ENCODE measurements at regions not wholly inside any gene's neighbourhood (a gene's known extent, or its start where the extent isn't known, plus 50 kb on each side); places are given as distances from the start of the nearest gene placed in this dataset.

- no peak for DNase-seq
These were observed 1257.6 kb downstream of the SLC16A7 start for GRCh38 chr12:60853407-60853806.

GRCh38 chr12:60863421-60863820 is 1267.6 kb downstream of the SLC16A7 start:
- no peak for DNase-seq

GRCh38 chr12:60872219-60872618 is 1276.4 kb downstream of the SLC16A7 start:
- no peak for DNase-seq

GRCh38 chr12:60872850-60873713 is 1277.3 kb downstream of the SLC16A7 start:
- no peak for DNase-seq

- no peak for DNase-seq
These were observed 1278.3 kb downstream of the SLC16A7 start for GRCh38 chr12:60874091-60874490.

GRCh38 chr12:60920841-60921495 is 1325.1 kb downstream of the SLC16A7 start:
- DNase-seq, result no peak

GRCh38 chr12:60921541-60921940 is 1325.7 kb downstream of the SLC16A7 start:
- no peak for DNase-seq

- no peak for DNase-seq
These were observed 1330.4 kb downstream of the SLC16A7 start for GRCh38 chr12:60926256-60926655.

GRCh38 chr12:60930151-60930550 is 1330.1 kb upstream of the USP15 start:
- DNase-seq, result no peak

- DNase-seq, result no peak
These were observed 1324.0 kb upstream of the USP15 start for GRCh38 chr12:60935981-60936761.

- DNase-seq, result no peak
These were observed 1312.7 kb upstream of the USP15 start for GRCh38 chr12:60947533-60947932.

GRCh38 chr12:60967128-60967527 is 1293.1 kb upstream of the USP15 start:
- no peak for DNase-seq

GRCh38 chr12:60977966-60978365 is 1282.2 kb upstream of the USP15 start:
- no peak for DNase-seq

- DNase-seq, result no peak
These were observed 1279.6 kb upstream of the USP15 start for GRCh38 chr12:60980558-60980957.

GRCh38 chr12:60981473-60981872 is 1278.7 kb upstream of the USP15 start:
- DNase-seq, result no peak

- DNase-seq, result no peak
These were observed 1268.1 kb upstream of the USP15 start for GRCh38 chr12:60992087-60992486.

GRCh38 chr12:60995256-60995825 is 1264.9 kb upstream of the USP15 start:
- DNase-seq, result no peak

GRCh38 chr12:60997869-60998378 is 1262.3 kb upstream of the USP15 start:
- DNase-seq, result no peak

- DNase-seq, result peak; percentile 0
These were observed 1251.0 kb upstream of the USP15 start for GRCh38 chr12:61009192-61009591.

- DNase-seq, result no peak
These were observed 1248.3 kb upstream of the USP15 start for GRCh38 chr12:61011767-61012423.

GRCh38 chr12:61018571-61018970 is 1241.6 kb upstream of the USP15 start:
- DNase-seq, result no peak

Measured in muscle of arm (tissue), 1 donor.